GM12878 (cell line): ENCODE measurements at regions not wholly inside any gene's neighbourhood (a gene's known extent, or its start where the extent isn't known, plus 50 kb on each side); places are given as distances from the start of the nearest gene placed in this dataset.

Experiments
- ATAC-seq: fragments of 200-7000 bp; cut with Tn5 transposase; 3 replicates; pipeline ENCODE4 v1.9.1; 2020; ENCODE audit warnings: mild to moderate bottlenecking, moderate library complexity
- BruUV-seq: library from RNA; stranded (reverse); fragments of 400-500 nt; replicated peaks from 2 replicates; lab custom pipeline; 2021; lab: Mats Ljungman, UMichigan
- CTCF ChIA-PET: fragments of 300-600 bp; sonication (Branson Sonifier 250); formaldehyde crosslinking; extraction: SDS; loops from one replicate; lab custom pipeline; 2021; ENCODE audit warnings: inconsistent platforms; lab: Yijun Ruan, JAX
- POLR2A ChIA-PET: fragments of 350-600 bp; formaldehyde crosslinking; extraction: SDS; loops from one replicate; lab custom pipeline; 2021; ENCODE audit warnings: inconsistent platforms; lab: Charles Lee
- RAD21 ChIA-PET: fragments of 300-600 bp; sonication (Branson Sonifier 250); formaldehyde crosslinking; loops from one replicate; lab custom pipeline; 2023; ENCODE audit warnings: antibody characterized with exemption; ENCODE audit not compliant: unreplicated experiment; lab: Charles Lee
- SMC1A ChIA-PET: fragments of 300-600 bp; sonication (Branson Sonifier 250); formaldehyde crosslinking; loops from one replicate; lab custom pipeline; 2023; ENCODE audit not compliant: unreplicated experiment, uncharacterized antibody; lab: Charles Lee
- DNase-seq: peaks from one replicate; pipeline ENCODE4 v3.0.0-alpha.2; 2011; ENCODE audit warnings: low read depth, low spot score
- FAIRE-seq: peaks from 3 replicates; lab custom pipeline; 2011; peaks lifted over from hg19 to GRCh38; lab: Jason Lieb, UNC
- H2AFZ ChIP-seq: 2 replicates; pipeline ENCODE4 v1.6.0; 2011; ENCODE audit warnings: low read depth, low read length, control low read depth; ENCODE audit not compliant: control insufficient read depth
- H3K27ac ChIP-seq: 2 replicates; pipeline ENCODE4 v1.5.1; 2011; ENCODE audit warnings: control low read depth; ENCODE audit not compliant: control insufficient read depth, insufficient read depth
- H3K27me3 ChIP-seq, 2 experiments: replicated peaks in 1 of 2; 2 replicates each; pipeline versions ENCODE4 v1.6.0 to v1.6.1; 2011; ENCODE audit warnings: low read length in 1 of 2; ENCODE audit not compliant: control insufficient read depth in 2 of 2, insufficient read depth in 2 of 2
- H3K36me3 ChIP-seq, 2 experiments: 2 replicates each; pipeline ENCODE4 v1.5.1; 2011; ENCODE audit warnings: low read length in 1 of 2; ENCODE audit not compliant: control insufficient read depth in 2 of 2, insufficient read depth in 2 of 2
- H3K4me1 ChIP-seq: 2 replicates; pipeline ENCODE4 v1.6.1; 2011; ENCODE audit warnings: mild to moderate bottlenecking, low read length, moderate library complexity, mixed read lengths; ENCODE audit not compliant: control insufficient read depth, insufficient read depth
- H3K4me2 ChIP-seq: 2 replicates; pipeline ENCODE4 v1.6.0; 2011; ENCODE audit warnings: control low read depth; ENCODE audit not compliant: control insufficient read depth, insufficient read depth
- H3K4me3 ChIP-seq: fragments of 200-600 bp; sonication (generic); 2 replicates; pipeline ENCODE4 v1.5.1; 2016
- H3K79me2 ChIP-seq: 2 replicates; pipeline ENCODE4 v1.6.0; 2011; ENCODE audit warnings: low read length; ENCODE audit not compliant: control insufficient read depth, insufficient read depth
- H3K9ac ChIP-seq: 2 replicates; pipeline ENCODE4 v1.8.0; 2011; ENCODE audit warnings: low read length, control low read depth, mixed read lengths; ENCODE audit not compliant: control insufficient read depth, insufficient read depth
- H3K9me3 ChIP-seq: replicated peaks from 3 replicates; pipeline ENCODE4 v1.5.1; 2011; ENCODE audit warnings: mild to moderate bottlenecking, low read length; ENCODE audit not compliant: control insufficient read depth, insufficient read depth
- H4K20me1 ChIP-seq: 2 replicates; pipeline ENCODE4 v1.6.0; 2011; ENCODE audit not compliant: control insufficient read depth, insufficient read depth
- CBX5 ChIP-seq: sonication (generic); IDR thresholded peaks from 2 replicates; pipeline ENCODE4 v1.6.1; 2016; ENCODE audit warnings: low read depth, moderate library complexity, mild to moderate bottlenecking, inconsistent platforms
- DPF2 ChIP-seq: fragments of 450-650 bp; IDR thresholded peaks from 2 replicates; pipeline ENCODE4 v1.6.1; 2017; ENCODE audit warnings: mild to moderate bottlenecking
- HDAC2 ChIP-seq: fragments of 200-600 bp; sonication (generic); IDR thresholded peaks from 2 replicates; pipeline ENCODE4 v1.6.1; 2017
- IRF3 ChIP-seq: fragments of 450-650 bp; IDR thresholded peaks from 2 replicates; pipeline ENCODE4 v1.6.1; 2014; ENCODE audit warnings: mild to moderate bottlenecking
- IRF4 ChIP-seq: IDR thresholded peaks from 2 replicates; pipeline ENCODE4 v1.6.1; 2011; ENCODE audit warnings: low read depth, low read length
- MYC ChIP-seq: IDR thresholded peaks from 2 replicates; pipeline ENCODE4 v1.6.1; 2011; ENCODE audit warnings: mild to moderate bottlenecking, low read length, moderate library complexity, inconsistent platforms; ENCODE audit not compliant: insufficient read depth, insufficient replicate concordance, insufficient read length, severe bottlenecking
- SKIL ChIP-seq: fragments of 450-650 bp; IDR thresholded peaks from 2 replicates; pipeline ENCODE4 v1.6.1; 2017; ENCODE audit warnings: mild to moderate bottlenecking, low read depth, inconsistent platforms; ENCODE audit not compliant: poor library complexity, severe bottlenecking
- SMAD5 ChIP-seq: IDR thresholded peaks from 2 replicates; pipeline ENCODE4 v1.6.1; 2016; ENCODE audit warnings: antibody characterized with exemption, low read depth
- TAF1 ChIP-seq: IDR thresholded peaks from 2 replicates; pipeline ENCODE4 v1.6.1; 2011; ENCODE audit warnings: mild to moderate bottlenecking, low read depth, low read length, borderline replicate concordance
- WRNIP1 ChIP-seq: IDR thresholded peaks from 2 replicates; pipeline ENCODE4 v1.6.1; 2011; ENCODE audit warnings: low read depth, low read length, improper control_type of control experiment, borderline replicate concordance
- ZSCAN29 ChIP-seq: fragments of 450-650 bp; IDR thresholded peaks from 2 replicates; pipeline ENCODE4 v1.6.1; 2017; ENCODE audit warnings: mild to moderate bottlenecking, moderate library complexity
- WGBS: methylation state at CpG from one replicate; pipeline ENCODE4 v1.1.6; 2016; ENCODE audit warnings: low lambda C conversion rate; ENCODE audit not compliant: insufficient replicate concordance, insufficient coverage; ENCODE audit errors: missing lambda C conversion rate; 5-methylcytosine and 5-hydroxymethylcytosine counted together
- in situ Hi-C: fragments of 300-500 bp; cut with MboI; formaldehyde crosslinking; loops from 9 replicates; pipeline ENCODE4 v1.14.3; 2018; ENCODE audit warnings: mixed read lengths
- intact Hi-C: fragments of 100-400 bp; cut with micrococcal nuclease; formaldehyde crosslinking; loops from one replicate; pipeline ENCODE4 v1.14.2; 2022; ENCODE audit not compliant: unreplicated experiment
- TF ChIP-seq, protein P1 (sequence below): IDR thresholded peaks from 2 replicates; pipeline ENCODE4 v1.6.1; 2011; ENCODE audit warnings: mild to moderate bottlenecking, low read depth, low read length, moderate library complexity; ENCODE audit not compliant: insufficient replicate concordance

GRCh38 chr9:135348076-135348787 lies 131.3 kb upstream of the PPP1R26 start:
- DNase-seq, result no peak
- TF ChIP-seq ZSCAN29, result no peak
- TF ChIP-seq TAF1, result no peak
- SMC1A ChIA-PET, result no interaction called here
- in situ Hi-C loops (loop anchor here (5.0 to 10.0 kb wide), 2 partner anchors 261 to 653 kb away; partner anchors contain the start of gene OLFM1), intact Hi-C loops (no loop called here)
- H3K4me2 ChIP-seq, result no peak overlapping the region
- no peaks in the 10 kb centered on the region for H3K4me1 ChIP-seq
- no peak for FAIRE-seq
- WGBS, result 52% methylated on average over 20 of the region's 23 CpGs
- H3K79me2 ChIP-seq, result no peaks in the 10 kb centered on the region
- no peak overlapping the region for H3K4me3 ChIP-seq
- no peak overlapping the region for H2AFZ ChIP-seq
- no TSS peak for BruUV-seq
- CTCF ChIA-PET, result no interaction called here
- POLR2A ChIA-PET, result no interaction called here
- H4K20me1 ChIP-seq, result no peaks in the 10 kb centered on the region
- H3K36me3 ChIP-seq, result no peaks in the 10 kb centered on the region
- peaks cover 0 to under 1% of the 10 kb centered on the region in 2 experiments; a peak in 1 of 4 replicates for H3K27me3 ChIP-seq
- no peaks in the 10 kb centered on the region for H3K9me3 ChIP-seq
- ATAC-seq, result no peak
- RAD21 ChIA-PET, result interaction anchor here (0.6 kb wide), 1 partner anchor 1888 kb away, joined by 4 read pairs; the partner anchor contains the start of gene CACFD1
- H3K27ac ChIP-seq, result no peak overlapping the region
- H3K9ac ChIP-seq, result no peak overlapping the region

- no peak overlapping the region for H3K4me3 ChIP-seq
- no peaks in the 10 kb centered on the region for H3K4me1 ChIP-seq
- no peak overlapping the region for H3K9ac ChIP-seq
- FAIRE-seq, result no peak
- no peak for DNase-seq
- 27% methylated on average over 9 of the region's 9 CpGs for WGBS
- RAD21 ChIA-PET, result no interaction called here
- no peak overlapping the region for H3K27ac ChIP-seq
- no TSS peak for BruUV-seq
- POLR2A ChIA-PET, result no interaction called here
- H4K20me1 ChIP-seq, result no peaks in the 10 kb centered on the region
- H3K9me3 ChIP-seq, result no peaks in the 10 kb centered on the region
- H2AFZ ChIP-seq, result no peak overlapping the region
- SMC1A ChIA-PET, result no interaction called here
- intact Hi-C loops (no loop called here), in situ Hi-C loops (loop anchor here (5.0 to 10.0 kb wide), 2 partner anchors 261 to 654 kb away; partner anchors contain the start of gene OLFM1)
- CTCF ChIA-PET, result no interaction called here
- no peaks in the 10 kb centered on the region for H3K36me3 ChIP-seq
- no peaks in the 10 kb centered on the region for H3K79me2 ChIP-seq
- H3K4me2 ChIP-seq, result no peak overlapping the region
- peaks cover 0 to 3% of the 10 kb centered on the region in 2 experiments; a peak in 1 of 4 replicates for H3K27me3 ChIP-seq
- no peak for ATAC-seq
- TF ChIP-seq DPF2, result no peak
- TF ChIP-seq HDAC2, result no peak
- TF ChIP-seq SKIL, result no peak
- TF ChIP-seq MYC, result no peak
- TF ChIP-seq, protein P1, sequence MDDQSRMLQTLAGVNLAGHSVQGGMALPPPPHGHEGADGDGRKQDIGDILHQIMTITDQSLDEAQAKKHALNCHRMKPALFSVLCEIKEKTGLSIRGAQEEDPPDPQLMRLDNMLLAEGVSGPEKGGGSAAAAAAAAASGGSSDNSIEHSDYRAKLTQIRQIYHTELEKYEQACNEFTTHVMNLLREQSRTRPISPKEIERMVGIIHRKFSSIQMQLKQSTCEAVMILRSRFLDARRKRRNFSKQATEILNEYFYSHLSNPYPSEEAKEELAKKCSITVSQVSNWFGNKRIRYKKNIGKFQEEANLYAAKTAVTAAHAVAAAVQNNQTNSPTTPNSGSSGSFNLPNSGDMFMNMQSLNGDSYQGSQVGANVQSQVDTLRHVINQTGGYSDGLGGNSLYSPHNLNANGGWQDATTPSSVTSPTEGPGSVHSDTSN, result no peak
- TF ChIP-seq IRF3, result no peak
- no peak for TF ChIP-seq CBX5
- no peak for TF ChIP-seq IRF4
- no peak for TF ChIP-seq WRNIP1
- no peak for TF ChIP-seq SMAD5
Observed at GRCh38 chr9:135348788-135349150, 130.8 kb upstream of the PPP1R26 start.
